ENCODE measurements at regions not wholly inside any gene's neighbourhood (a gene's known extent, or its start where the extent isn't known, plus 50 kb on each side); places are given as distances from the start of the nearest gene placed in this dataset.

- Histone ChIP-seq H3K27ac (no peak overlapping the region), H3K9me3 (no peaks in the 10 kb centered on the region), H3K4me1 (no peaks in the 10 kb centered on the region), H3K4me3 (no peak overlapping the region), H3K27me3 (no peaks in the 10 kb centered on the region), H3K36me3 (no peaks in the 10 kb centered on the region)
- ATAC-seq (no peak), DNase-seq (no peak)
- no peak for TF ChIP-seq CTCF (IDR thresholded peaks at IDR 0.05)
- intact Hi-C loops (cut with DNase I): no loop called here
- 52 to 57% methylated on average over 2 of the region's 2 CpGs for WGBS, 2 donors
Observed at GRCh38 chr9:25562101-25562500, 116.1 kb downstream of the TUSC1 start.

GRCh38 chr9:25557645-25558300 is 120.5 kb downstream of the TUSC1 start:
- no peak overlapping the region for H3K27ac ChIP-seq
- no peaks in the 10 kb centered on the region for H3K4me1 ChIP-seq
- H3K4me3 ChIP-seq: no peak overlapping the region
- H3K9me3 ChIP-seq: no peaks in the 10 kb centered on the region
- DNase-seq (no peak), ATAC-seq (no peak)
- H3K27me3 ChIP-seq: no peaks in the 10 kb centered on the region
- intact Hi-C loops (cut with DNase I): no loop called here
- WGBS, 2 donors: 66% methylated on average over 6 of the region's 6 CpGs
- TF ChIP-seq CTCF (IDR thresholded peaks at IDR 0.05): no peak
- no peaks in the 10 kb centered on the region for H3K36me3 ChIP-seq

GRCh38 chr9:25556540-25556939 is 121.7 kb downstream of the TUSC1 start:
- Histone ChIP-seq H3K4me3 (no peak overlapping the region), H3K36me3 (no peaks in the 10 kb centered on the region), H3K4me1 (no peaks in the 10 kb centered on the region), H3K9me3 (no peaks in the 10 kb centered on the region), H3K27ac (no peak overlapping the region), H3K27me3 (no peaks in the 10 kb centered on the region)
- ATAC-seq: no peak
- no peak for TF ChIP-seq CTCF (IDR thresholded peaks at IDR 0.05)
- WGBS, 2 donors: 80 to 81% methylated on average over 1 of the region's 1 CpG
- intact Hi-C loops (cut with DNase I): no loop called here
- DNase-seq: no peak

- intact Hi-C loops (cut with DNase I): no loop called here
- no peaks in the 10 kb centered on the region for H3K27me3 ChIP-seq
- H3K4me3 ChIP-seq: no peak overlapping the region
- no peak overlapping the region for H3K27ac ChIP-seq
- DNase-seq: no peak
- no peak for TF ChIP-seq CTCF (IDR thresholded peaks at IDR 0.05)
- H3K9me3 ChIP-seq: no peaks in the 10 kb centered on the region
- 78 to 84% methylated on average over 3 of the region's 3 CpGs for WGBS, 2 donors
- no peak for ATAC-seq
- no peaks in the 10 kb centered on the region for H3K4me1 ChIP-seq
- H3K36me3 ChIP-seq: no peaks in the 10 kb centered on the region
Observed at GRCh38 chr9:25548847-25549246, 129.4 kb downstream of the TUSC1 start.

Data from heart right ventricle (tissue), 16 donors.